GM12873 (cell line): ENCODE measurements at regions not wholly inside any gene's neighbourhood (a gene's known extent, or its start where the extent isn't known, plus 50 kb on each side); places are given as distances from the start of the nearest gene placed in this dataset.

Experiments used
- CTCF ChIP-seq: IDR thresholded peaks from 2 replicates; pipeline ENCODE4 v1.5.1; 2012; ENCODE audit warnings: low read depth, mild to moderate bottlenecking, moderate library complexity, low read length, control low read depth; ENCODE audit not compliant: insufficient read depth; ENCODE audit errors: missing control alignments

- TF ChIP-seq CTCF: no peak
Observed at GRCh38 chr3:186487819-186488218, 56.4 kb downstream of the CRYGS start.

GRCh38 chr3:186487037-186487436 is 57.1 kb downstream of the CRYGS start:
- no peak for TF ChIP-seq CTCF

GRCh38 chr3:186483611-186484340 is 60.4 kb downstream of the CRYGS start:
- no peak for TF ChIP-seq CTCF

GRCh38 chr3:186481526-186481925 is 62.7 kb downstream of the CRYGS start:
- TF ChIP-seq CTCF: no peak

GRCh38 chr3:186477876-186478275 is 66.3 kb downstream of the CRYGS start:
- no peak for TF ChIP-seq CTCF

- no peak for TF ChIP-seq CTCF
Observed at GRCh38 chr3:186477033-186477432, 67.1 kb downstream of the CRYGS start.

GRCh38 chr3:186476541-186476940 is 67.6 kb downstream of the CRYGS start:
- no peak for TF ChIP-seq CTCF
